ENCODE measurements at regions not wholly inside any gene's neighbourhood (a gene's known extent, or its start where the extent isn't known, plus 50 kb on each side); places are given as distances from the start of the nearest gene placed in this dataset.

- TF ChIP-seq ZNF274 (IDR thresholded peaks at IDR 0.05; ENCODE audit: low read depth, low read length) (no peak), SUZ12 (IDR thresholded peaks at IDR 0.05; ENCODE audit: extremely low read depth, insufficient read depth, insufficient read length) (no peak)
Observed at GRCh38 chr18:78926243-78926615, 53.4 kb upstream of the SALL3 start.
